VCaP (cell line): ENCODE measurements at regions not wholly inside any gene's neighbourhood (a gene's known extent, or its start where the extent isn't known, plus 50 kb on each side); places are given as distances from the start of the nearest gene placed in this dataset.

Source experiments
- H3K27ac ChIP-seq: fragments of 450-650 bp; 2 replicates; pipeline ENCODE4 v1.5.1; 2017
- CTCF ChIP-seq: fragments of 450-650 bp; conservative IDR thresholded peaks from 2 replicates; pipeline ENCODE4 v1.5.1; 2017; ENCODE audit warnings: mild to moderate bottlenecking, moderate library complexity

- TF ChIP-seq CTCF = no peak
These were observed 1378.4 kb upstream of the TENM4 start for GRCh38 chr11:80819271-80819670.

GRCh38 chr11:80816966-80817365 lies 1376.1 kb upstream of the TENM4 start:
- H3K27ac ChIP-seq = no peak overlapping the region
- TF ChIP-seq CTCF = no peak

More at GRCh38 chr11:80819271-80819670, 1378.4 kb upstream of the TENM4 start:
- no peak overlapping the region for H3K27ac ChIP-seq

- TF ChIP-seq CTCF = no peak
- no peak overlapping the region for H3K27ac ChIP-seq
These were observed 1375.6 kb upstream of the TENM4 start for GRCh38 chr11:80816454-80816847.

DNA sequence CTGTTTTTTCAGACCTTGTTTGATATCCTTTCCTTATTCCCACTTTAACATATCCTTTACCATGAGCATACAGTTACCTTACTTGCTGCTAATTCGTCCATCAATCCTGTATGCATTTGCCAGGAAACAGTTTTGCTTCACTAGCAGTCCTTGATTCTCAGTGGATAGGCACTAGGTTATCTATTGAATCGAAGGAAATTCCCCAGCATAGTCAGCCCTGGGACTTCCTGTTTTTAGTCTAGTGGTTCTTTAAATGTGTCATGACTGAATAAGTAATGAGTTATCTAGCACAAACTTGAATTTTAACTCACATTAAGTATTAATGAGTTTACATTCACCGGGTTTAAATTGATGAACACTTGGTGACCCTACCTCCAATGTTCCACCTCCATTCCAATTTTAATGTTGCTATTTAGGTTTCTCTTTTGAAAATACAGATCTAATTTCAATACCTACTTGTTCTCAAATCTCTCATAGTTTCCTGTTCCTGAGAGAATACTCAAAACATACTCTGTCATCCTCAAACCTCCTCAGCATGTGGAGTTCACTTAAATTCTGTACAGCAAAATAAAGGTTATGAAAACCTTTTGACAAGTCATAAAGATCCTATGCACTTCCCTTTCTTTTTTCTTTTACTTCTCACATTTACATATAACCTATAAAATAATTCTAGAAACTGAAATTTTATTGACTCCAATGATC lies 1375.1 kb upstream of the TENM4 start:
- H3K27ac ChIP-seq = no peak overlapping the region
- no peak for TF ChIP-seq CTCF

GRCh38 chr11:80814813-80815212 lies 1374.0 kb upstream of the TENM4 start:
- no peak overlapping the region for H3K27ac ChIP-seq
- no peak for TF ChIP-seq CTCF

DNA sequence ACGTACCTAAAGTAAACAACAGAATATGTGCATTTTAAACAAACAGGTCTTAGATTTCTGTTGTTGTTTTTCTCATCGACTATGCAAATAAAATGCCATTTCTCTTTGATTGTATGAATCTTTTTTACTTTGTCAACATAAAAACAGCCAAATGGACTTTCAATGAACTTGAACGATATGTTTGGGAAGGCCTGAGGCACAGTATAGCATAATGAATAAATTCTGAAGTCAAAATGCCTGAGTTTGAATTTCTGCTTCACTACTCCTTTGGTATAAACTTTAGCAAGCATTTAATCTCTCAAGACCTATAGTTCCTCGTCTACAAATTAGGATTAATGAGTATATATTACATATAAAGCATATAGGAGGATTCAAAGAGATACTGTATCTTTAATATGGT lies 1369.9 kb upstream of the TENM4 start:
- H3K27ac ChIP-seq = no peak overlapping the region
- no peak for TF ChIP-seq CTCF

DNA sequence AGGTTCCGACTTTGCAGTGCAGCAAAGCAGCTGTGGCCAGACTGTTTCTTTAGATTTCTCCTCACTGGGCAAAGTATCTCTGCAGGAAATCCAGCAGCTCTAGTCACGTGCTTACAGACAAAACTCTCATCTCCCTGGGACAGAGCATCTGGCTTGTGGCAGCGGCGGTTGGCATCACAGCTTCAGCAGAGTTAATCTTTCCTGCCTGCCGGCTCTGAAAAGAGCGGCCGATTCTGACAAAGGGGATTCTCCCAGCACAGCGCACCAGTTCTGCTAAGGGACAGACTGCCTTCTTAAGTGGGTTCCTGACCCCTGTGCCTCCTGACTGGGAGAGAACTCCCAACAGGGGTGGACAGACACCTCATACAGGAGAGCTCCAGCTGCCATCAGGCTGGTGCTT lies 1357.3 kb upstream of the TENM4 start:
- no peak overlapping the region for H3K27ac ChIP-seq
- no peak for TF ChIP-seq CTCF
